Stimulated activated naive CD4-positive, alpha-beta T cell (primary cell): ENCODE measurements at regions not wholly inside any gene's neighbourhood (a gene's known extent, or its start where the extent isn't known, plus 50 kb on each side); places are given as distances from the start of the nearest gene placed in this dataset.

Source experiments
- DNase-seq, 6 experiments: peaks; one replicate each; lab custom pipeline; 2025; lab: John Stamatoyannopoulos, UW

DNA sequence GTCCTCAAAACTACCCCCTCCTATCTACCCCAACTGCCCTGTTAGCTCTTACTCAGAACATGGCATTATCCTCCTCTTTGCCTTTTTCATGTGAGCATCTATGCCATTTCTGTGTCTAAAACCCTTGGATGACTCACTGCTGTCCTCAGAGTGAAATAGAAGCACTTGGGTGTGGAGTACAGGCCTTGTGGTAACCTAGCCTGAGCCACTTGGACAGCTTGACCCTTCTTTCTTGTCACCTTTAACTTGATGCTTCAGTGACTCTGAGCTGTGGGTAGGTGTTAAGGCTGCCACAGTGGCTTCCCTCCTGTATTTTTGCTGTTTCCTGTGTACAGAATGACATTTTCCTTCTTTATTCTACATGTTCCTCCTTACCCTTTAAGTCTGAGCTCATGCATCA is 391.4 kb downstream of the SH3GL2 start:
- no peak for DNase-seq

DNA sequence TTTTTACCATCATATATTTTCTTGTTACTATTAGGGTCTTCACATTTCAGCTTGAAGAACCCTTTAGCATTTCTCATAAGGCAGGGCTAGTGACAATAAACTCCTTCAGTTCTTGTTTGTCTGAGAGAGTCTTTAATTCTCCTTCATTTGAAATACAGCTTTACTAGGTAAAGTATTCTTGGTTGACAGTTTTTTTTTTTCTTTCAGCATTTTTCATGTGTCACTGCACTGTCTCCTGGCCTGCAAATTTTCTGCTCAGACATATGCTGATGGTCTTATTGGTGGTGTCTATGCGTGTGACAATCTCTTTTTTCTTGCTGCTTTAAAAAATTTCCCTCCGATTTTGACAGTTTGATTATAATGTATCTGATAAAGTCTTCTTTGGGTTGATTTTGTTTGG is 399.9 kb downstream of the SH3GL2 start:
- DNase-seq, result no peak

DNA sequence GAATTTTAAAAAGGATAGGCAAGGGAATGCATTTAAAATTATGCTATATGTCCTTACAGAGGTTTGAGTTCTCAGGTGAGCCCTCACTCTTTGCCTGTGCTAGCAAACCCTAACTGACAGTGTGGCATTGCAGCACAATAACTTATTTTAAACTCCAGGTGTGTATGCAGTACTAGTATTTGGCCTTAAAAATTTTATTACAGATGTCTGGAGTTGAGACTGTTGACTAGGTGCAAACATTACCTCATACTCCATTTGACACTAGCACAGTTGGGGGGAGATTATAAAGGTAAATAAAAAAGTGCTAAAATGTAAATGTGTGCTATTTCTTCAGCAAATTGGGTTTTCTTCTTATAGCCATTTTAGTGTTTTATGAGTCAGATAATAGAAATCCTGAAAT is 407.7 kb downstream of the SH3GL2 start:
- no peak for DNase-seq

DNA sequence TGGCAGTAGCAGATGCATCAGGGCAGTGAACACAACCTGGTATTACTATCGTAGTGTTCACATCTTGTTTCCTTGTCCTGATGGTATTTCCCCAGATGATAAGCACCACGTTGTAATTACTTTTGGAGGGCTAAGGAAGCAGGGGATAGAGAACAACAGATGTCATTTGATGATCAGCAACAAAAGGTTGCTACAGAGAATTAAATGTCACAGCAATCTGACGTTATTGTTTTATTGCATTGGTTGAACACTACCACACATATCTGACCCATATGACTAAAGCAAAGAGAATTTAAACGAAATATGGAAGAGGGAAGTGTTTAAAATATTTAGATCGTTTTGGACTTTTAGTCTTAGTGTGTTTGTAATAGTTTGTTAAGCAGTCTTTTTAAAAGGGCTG is 408.3 kb downstream of the SH3GL2 start:
- DNase-seq, result no peak

DNA sequence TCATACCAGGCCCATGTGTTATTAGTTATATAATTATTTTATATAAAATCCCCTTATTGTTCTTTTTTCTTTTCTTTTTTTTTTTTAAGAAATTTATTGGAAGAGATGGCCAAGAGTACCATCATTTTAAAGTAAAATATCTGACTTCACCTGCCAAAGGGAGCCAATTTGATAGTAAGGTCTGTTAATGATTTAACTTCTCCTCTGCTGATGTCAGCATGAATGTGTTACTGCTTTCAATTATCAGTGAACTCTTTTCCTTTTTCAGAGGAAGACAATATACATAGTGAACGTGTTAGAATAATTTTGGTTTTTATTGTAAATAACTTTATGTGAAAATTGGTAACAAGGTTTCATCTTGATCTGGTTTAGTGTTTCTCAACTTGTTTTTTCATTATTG is 409.6 kb downstream of the SH3GL2 start:
- DNase-seq, result no peak

DNA sequence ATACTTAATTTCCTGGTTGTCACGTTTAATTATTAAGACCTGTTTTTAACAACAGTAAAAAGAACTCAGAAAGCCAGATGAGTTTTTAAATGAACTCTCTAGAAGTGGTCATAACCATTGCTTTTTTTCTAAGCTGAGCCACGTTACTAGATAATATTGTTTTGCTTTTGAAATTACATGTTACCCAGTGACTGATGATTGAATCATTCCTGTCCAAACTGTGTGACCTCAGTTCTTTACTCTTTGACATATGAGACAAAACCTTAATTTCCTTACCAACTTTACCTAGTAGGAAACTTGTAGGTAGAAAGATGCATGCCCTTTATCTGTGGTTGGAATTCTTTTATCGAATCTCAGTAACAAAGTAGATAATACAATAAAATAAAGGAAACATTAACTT is 411.7 kb downstream of the SH3GL2 start:
- DNase-seq, result no peak

DNA sequence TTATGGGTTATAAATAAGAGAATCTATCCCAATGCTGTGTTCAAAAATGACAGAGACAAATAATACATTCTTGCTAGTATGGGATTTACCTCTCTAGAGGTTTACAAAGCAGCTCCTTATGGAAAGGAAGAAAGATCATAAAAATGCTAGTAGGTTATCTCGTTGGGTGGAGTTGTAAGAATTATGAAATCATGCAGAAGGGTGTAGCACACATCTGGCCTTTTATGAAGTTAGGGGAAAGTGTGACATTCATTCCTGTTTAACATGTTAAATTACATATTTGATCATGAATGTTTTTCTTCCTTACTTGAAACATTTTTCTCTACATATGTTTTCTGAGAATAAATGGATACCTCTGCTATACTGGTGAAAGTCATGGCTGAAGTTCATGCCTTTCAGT is 414.2 kb downstream of the SH3GL2 start:
- no peak for DNase-seq

DNA sequence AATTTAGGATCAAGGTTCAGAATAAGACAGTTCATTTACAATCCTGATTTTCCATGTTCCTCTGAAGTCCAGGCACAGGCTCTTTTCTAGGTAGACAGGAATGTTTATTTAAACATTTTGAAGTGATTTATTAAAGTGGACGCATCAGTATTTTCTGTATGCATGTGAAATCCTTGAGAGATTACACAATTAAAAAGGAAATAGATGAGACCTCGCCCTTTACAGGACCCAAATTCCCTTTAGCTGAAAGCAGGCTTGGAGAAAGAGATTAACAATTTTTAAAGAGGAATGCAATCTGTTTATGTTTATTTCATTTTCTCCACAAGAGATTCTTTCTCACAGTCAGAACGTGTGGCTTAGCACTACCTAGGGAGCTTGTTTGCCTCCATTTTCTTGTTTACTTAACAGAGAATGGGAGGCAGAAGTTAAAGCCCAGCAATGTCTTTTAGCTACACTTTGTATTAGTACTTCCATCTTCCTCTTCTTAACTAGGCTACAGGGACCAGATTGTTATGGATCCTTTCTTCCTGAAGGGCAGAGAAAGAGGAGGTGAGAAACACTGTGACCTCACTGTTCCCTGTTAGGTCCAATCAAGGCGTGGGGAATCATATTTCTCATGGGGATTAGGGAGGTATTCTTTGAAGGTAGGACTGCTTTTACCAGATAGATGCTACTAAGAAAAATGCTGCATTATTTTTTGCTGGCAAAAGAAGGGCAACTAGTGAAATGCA is 416.0 kb downstream of the SH3GL2 start:
- DNase-seq, result no peak

DNA sequence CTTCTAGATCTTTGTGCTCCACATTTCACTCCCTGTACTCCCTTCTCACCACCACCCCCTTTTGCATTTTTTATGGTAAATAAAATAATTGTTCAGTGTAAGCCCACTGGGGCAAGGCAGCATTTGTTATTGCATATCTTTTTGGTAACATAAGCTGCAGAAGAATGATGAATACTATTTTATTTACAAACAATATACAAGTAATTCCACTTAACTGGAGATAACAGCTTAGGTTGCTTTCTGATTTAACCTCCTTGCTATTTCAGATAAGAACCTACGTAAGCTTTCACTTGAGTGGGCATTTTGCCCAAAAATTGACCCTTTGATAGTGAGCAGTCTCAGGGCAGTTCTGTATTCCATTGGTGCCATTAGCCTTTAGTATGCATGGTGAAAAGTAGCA is 417.9 kb downstream of the SH3GL2 start:
- DNase-seq, result no peak

DNA sequence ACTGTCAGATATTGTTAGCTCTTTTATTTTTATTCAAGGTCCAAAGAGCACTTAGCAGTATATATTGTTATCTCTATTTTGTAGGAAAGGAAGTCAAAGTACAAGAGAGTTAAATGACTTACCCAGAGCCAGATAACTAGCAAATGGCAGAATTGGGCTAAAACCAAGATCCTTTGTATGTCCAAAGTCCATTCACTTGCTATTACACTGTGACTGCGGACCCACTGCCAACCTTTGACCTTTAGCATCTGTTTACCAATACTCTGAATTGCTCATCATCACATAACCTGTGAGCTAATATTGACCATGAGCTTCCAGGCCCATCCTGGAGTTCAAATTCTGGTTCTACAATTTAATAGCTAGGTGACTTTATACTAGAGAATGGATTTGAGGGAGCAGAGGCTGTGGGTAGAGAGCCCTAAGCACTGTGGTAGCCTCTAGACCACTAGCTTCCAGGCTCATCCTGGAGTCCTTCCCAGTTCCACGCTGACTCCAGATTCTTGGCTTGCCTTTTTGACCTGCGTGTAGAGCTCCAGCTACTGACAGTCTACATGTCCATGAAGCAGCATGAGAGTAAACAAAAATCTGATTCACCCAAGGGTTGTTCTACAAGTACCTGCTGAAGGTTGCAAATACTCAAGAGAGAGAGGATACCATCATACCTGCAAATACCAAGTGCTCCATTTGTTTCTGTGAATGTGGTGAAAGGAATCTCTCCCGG is 424.0 kb downstream of the SH3GL2 start:
- DNase-seq, result no peak

DNA sequence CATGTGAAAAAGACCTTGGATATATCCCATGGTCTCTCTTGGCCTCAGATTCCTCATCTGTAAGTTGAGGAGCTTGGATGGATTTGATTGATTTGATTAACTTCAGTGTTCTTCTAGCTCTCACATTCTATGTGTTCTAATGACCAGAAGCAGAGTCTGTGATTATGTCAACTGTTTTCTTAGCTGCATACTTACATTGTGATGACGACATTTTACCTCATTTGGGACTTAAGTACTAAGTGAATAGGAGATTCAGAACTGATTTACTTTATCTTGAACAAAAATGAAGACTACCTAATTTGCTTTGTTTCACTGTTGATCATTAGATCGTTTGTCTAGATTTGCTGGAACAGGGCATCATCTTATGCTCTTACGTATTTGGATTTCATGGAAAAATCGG is 427.7 kb downstream of the SH3GL2 start:
- no peak for DNase-seq

DNA sequence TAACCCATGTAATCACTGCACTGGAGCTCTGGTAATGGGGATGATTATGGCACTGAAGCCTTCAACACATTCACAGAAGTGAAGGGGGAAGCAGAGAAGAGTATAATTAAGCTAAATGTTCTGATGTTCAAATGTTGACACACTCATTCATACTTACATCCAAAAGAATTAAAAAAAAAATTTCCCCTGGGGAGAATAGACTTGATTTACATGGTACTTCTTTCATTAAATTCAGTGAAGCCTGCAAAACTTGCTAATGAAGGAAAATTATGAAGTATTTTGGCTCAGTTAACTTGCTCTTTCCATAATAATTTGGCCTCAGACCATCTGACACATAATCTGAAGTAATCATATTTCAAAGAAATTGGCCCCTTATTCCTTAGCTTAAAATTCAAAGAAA is 428.8 kb downstream of the SH3GL2 start:
- no peak for DNase-seq

DNA sequence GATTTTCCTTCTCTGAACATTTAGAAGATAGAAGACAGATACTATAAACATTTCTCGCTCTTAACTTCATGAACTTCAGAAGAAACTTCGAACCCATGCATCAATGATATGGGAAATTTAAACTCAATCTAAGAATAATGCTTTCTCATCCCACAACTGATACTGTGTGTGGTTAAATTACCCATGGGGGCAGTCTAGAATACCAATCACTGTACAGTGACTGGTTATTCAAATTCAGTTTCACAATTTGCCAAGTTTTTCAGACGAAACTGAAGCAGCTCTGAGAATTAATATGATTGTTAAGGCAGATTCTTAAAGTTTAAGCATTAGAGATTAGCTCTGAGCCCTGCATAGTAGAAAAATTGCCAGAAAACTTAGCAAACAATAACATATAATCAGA is 431.0 kb downstream of the SH3GL2 start:
- DNase-seq, result no peak

DNA sequence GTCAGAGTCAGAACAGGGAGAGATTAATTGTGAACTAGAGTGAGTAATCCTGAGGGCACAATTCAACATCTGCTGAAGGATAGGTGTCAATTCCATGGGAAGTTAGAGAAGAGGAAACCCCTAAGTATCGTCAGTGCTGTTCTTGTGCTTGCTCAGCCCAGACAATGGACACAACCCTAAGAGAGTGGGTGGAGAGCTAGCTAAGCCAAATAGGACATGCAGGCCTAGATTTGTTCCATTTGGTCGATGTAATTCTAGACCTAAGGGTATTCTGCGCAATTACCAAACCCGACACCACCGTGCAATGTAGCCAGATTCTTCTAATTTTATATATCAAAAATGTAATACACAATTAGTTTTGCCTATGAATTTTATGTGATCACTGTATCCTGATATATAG is 431.6 kb downstream of the SH3GL2 start:
- no peak for DNase-seq

DNA sequence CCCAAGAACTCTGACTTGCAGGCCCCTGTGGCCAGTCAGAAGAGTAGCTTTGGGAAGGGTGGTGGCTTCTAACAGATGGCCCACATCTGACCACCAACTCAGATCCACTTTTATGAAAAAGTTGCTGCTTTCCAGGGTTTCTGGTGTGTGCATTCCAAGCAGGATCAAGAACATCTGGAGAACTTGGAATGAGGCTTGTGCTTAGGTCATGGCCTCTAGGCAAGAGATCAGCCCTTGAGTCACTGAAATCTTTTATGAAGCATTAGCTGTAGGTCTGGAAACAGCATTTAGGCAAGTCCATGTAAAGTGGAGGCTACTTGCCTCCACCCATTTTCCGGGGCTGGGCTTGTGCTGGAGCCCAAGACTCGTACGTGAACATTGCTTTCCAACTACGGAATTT is 433.3 kb downstream of the SH3GL2 start:
- DNase-seq, result no peak

DNA sequence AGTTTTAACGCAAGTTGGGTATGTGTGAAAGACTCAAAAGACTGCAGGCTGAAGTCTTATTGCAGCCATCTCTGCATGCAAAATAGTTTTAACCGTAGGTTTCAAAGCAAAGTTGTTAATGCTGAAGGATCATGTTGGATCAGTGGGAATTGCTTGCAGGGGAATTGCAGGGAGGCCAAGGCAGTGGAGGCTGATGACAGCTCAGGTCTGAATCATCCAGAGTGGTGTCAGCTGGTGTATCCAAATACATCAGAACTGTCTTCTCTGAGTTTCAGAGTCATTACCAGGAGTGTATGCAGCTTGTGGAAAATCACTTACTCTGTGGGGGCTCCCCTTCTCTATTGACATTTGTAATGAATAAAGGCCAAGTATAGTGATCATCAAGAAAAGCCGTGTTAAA is 435.7 kb downstream of the SH3GL2 start:
- DNase-seq, result no peak

DNA sequence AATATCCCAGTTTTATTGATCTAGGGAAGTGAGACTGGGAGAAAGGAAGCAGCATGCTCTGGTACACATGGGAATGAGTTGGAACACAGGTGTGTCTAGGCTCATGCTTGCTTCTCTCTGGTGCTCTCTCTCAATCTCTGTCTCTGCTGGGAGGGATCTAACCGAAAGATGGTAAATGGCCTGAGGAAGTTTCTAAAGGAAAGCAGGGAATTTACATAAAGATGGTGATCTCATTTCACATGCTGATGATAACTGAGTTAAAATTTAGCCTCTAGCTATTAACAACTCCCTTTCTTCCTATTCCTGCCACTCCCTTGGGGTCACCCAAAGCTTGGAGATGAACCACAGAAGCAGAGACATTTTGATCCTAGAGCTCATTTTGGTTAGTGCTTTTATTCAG is 436.2 kb downstream of the SH3GL2 start:
- DNase-seq, result no peak

DNA sequence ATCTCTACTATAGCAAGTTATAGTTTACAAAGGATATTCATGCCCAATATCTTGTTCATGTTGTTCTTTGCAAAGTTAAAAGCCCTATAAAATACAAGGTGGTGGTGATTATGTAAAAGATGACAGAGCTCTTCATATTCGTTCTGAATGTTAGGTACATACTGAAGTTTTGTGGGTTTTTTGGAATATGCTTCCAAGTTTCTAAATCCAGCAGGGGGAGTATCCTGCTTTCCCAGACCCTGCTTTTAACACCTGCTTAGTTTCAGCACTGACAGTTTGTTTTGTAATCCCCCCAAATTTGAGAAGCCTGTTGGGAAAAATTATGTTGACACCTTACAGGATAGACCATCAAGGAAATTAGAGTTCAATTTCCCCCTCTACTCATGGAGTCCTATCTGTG is 438.3 kb downstream of the SH3GL2 start:
- DNase-seq, result no peak

DNA sequence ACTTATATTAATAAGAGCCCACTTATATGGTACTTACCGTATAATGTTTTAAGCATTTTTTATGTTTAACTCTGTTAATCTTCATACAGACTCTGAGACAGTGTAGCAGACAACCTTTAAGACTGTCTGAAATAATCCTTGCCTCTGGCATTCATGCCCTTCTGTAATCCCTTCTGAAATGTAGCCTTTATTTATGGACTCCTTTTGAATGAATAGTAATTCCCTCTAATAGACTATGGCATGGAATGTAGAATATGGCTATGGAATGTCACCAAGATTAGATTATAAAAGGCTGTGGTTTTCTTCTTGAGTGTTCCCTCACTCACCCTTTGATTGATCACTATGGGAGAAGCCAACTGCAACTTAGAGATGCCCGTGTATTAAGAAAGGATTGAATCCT is 439.4 kb downstream of the SH3GL2 start:
- no peak for DNase-seq

DNA sequence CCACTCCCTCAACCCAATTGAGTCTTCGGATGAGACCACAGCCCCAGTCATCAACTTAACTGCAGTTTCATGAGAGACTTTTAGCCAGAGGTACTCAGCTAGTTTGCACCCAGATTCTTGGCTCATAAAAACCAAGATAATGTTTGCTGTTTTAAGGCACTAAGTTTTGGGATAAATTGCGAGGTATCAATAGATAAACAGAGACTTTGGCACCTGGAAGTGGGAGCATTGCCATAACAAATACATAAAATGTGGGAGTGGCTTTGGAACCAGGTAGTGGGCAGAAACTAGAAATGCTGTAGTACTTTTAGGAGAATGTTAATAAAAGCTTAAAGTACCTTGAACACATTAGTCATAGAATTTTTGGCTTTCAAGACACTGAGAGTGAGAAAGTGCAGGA is 439.8 kb downstream of the SH3GL2 start:
- DNase-seq, result no peak

DNA sequence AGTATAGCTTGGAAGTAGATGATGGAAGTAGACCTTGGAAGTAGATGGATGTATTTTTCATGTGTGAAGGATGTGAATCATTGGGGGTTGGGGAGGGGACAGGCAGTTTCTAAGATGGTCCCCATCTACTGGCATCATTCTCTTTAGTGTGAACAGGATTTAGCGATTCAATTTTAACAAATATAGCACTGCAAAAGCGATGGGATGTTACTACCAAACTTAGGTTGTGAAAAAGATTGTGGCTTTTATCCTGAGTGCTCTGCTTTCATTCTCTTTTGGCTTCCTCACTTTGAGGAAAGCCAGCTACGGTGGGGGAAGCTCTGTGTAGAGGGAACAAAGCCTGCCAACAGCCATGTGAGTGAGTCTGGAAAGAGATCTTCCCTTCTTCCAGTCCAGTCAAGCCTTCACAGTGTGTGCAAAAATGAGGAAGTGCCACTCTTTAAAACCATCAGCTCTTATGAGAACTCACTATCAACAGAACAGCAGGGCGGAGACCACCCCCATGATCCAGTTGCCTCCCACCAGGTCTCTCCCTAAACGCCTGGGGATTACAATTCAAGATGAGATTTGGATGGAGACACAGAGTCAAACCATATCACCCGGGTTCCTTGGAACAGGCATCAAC is 441.4 kb downstream of the SH3GL2 start:
- DNase-seq, result no peak

DNA sequence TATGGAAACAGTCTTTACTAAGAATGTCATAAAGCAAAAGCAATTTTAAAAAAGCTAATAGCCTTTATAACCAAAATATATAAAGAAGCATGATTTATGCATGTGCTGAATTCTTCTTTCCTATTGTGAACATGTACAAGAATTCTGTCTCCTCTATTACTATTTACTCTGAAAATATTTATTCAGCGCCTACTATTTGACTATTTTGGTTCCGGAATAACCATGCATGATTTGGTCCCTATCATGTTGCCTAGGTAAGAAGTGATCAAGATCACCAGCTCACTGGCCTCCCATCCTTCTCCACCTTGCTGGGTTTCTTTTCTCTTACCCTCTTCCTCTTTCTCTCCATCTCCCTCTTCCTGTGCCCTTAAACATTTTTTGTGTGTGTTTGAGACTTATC is 443.8 kb downstream of the SH3GL2 start:
- DNase-seq, result no peak

DNA sequence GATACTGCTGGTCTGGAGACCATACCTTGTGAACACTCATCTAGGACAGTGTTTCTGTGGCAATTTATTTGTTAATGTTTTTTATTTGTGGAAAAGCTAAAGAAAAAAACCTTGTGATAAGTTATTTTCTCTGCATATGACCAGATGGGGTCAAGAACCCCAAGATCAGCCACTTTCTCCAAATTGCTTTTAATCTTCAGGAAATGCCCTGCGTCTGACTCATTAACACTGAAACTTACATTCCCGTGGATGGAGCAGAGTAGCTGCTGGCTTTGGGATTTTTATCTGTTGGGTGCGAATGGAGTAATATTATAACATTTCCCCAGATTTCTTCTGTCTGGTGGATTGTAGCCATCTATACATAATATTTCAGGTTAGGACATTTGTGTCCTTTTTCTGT is 444.5 kb downstream of the SH3GL2 start:
- no peak for DNase-seq

DNA sequence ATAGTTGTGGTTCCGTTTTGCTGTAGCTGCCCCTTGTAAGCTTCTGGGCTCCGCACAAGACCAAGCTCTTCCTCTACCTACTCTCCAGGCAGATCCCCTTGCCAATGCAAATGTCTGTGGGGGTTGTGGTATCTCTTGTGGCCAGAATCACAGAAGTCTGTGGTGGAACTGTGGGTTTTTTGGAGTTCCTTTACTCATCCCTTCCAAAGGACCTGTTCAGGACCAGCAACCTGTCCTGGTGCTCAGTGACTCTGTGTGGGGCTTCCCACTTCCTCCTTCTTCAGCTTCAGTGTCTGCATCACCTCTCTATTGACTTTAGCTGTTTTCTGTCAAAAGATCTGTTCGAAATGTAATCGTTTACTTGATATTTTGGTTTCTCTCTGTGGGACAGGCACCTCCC is 441.3 kb upstream of the ADAMTSL1 start:
- DNase-seq, result no peak
